HG03565 (cell line): ENCODE measurements at regions not wholly inside any gene's neighbourhood (a gene's known extent, or its start where the extent isn't known, plus 50 kb on each side); places are given as distances from the start of the nearest gene placed in this dataset.
"Not testable (repeated sequence)": the region's sequence is repeated elsewhere in the genome, so short reads cannot be mapped to it uniquely, and the experiment has no call there.

Experiments
- ATAC-seq: cut with Tn5 transposase; IDR thresholded peaks from one replicate; pipeline ENCODE4 v1.9.1; 2021; ENCODE audit warnings: mild to moderate bottlenecking, moderate library complexity; ENCODE audit not compliant: unreplicated experiment

DNA sequence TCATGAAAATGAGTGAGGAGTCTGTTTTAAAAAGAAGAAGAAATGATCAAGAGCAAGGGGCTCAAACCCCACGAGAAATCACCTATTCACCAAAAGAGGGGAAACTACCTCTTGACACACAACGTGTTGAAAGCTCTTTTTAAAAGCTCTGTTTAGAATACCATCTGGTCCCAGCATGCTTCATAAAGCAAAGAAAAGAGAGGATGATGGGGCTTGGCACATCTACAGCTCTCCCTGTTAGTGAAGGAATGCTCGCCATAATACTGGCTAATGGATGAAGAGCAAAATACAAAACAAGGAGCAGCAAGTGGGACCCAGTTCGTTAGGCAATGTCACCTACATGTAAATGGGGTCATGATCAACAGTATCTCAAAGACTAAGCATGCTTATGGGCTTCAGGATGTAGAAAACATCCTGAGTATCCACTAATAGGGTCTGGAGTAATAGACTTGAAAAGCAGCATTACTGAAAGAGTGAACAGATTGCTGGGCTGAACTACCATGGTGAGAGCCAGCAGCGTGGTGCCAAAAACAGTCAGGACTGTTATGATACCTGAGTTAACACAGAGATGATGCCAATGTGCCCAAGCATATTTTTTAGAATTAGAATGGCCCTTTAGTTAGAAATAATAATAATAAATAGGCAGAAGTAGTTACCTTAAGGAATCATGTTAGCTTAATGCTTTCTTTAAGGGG lies 159.7 kb upstream of the POU1F1 start:
- no peak for ATAC-seq

DNA sequence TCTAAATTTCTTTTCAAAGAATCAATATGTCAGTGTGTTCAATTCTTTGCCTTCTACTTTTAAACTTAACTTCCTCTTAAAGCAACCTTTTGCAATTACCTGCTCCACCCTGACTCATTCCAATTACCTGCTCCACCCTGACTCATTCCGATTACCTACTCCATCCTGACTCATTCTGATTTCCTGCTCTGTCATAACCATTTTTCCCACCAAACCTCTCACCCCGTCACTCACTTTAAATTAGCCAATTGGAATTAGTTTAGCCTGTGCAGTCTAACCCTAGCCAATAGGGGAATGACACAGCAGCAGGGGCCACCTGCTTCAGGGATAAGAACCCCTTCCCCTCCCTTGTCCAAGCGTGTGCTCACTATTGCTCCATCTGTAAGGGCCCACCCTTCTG lies 157.1 kb upstream of the POU1F1 start:
- not testable (repeated sequence) for ATAC-seq

GRCh38 chr3:87426918-87427317 lies 150.5 kb upstream of the POU1F1 start:
- no peak for ATAC-seq

GRCh38 chr3:87425056-87425455 lies 148.7 kb upstream of the POU1F1 start:
- no peak for ATAC-seq

GRCh38 chr3:87423336-87423735 lies 147.0 kb upstream of the POU1F1 start:
- ATAC-seq, result no peak

DNA sequence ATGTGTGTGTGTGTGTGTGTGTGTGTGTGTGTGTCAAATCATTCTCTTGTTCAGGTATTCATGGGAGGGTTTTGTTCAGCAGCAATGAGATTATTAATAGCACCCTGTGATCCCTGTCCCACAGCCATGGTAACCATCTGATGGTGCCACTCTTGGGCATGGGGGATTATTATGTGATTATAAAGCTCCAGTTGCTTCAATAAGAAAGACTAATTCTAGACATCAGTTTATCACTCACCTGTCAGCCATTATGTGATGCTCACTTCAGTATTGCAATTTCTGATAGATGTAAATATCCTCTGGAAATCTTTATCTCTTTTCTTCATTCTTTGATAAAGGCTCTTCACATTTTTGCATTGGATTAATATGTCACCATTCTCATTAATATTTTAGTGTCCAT lies 145.9 kb upstream of the POU1F1 start:
- ATAC-seq, result no peak

DNA sequence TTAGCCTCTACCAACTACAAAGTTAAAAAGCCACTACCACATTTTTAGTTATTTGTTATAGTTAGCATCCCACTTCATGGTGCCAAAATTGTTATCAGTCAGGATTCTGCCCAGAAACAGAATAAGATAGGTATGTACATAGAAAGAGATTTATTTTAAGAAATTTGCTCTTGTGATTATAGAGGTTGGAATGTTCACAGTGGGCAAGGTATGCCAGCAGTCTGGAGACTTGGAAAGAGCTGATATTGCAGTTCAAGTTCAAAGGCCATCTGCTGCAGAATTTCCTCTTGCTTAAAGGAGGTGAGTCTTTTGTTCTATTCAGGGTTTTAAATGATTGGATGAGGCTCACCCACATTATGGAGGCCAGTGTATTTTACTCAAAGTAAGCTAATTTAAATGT lies 143.8 kb upstream of the POU1F1 start:
- ATAC-seq, result no peak

DNA sequence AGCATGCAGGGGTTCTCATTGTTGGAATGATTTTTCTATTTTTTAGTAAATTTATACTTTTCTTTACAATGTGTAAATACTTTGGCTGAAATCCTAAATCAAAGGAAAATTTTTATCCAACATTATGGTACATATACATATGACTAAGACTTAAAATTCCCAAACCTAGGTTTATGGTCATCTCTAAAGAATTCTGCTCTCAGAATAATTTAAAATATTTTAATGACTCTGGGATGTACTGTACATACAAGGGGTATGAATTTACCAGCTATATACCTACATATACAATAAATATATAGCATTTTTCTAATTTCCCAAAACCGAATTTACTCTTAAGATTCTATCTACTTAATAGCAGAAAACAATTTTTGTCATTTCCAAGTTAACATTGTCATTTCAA lies 137.9 kb upstream of the POU1F1 start:
- no peak for ATAC-seq

GRCh38 chr3:87413814-87414213 lies 137.4 kb upstream of the POU1F1 start:
- no peak for ATAC-seq

DNA sequence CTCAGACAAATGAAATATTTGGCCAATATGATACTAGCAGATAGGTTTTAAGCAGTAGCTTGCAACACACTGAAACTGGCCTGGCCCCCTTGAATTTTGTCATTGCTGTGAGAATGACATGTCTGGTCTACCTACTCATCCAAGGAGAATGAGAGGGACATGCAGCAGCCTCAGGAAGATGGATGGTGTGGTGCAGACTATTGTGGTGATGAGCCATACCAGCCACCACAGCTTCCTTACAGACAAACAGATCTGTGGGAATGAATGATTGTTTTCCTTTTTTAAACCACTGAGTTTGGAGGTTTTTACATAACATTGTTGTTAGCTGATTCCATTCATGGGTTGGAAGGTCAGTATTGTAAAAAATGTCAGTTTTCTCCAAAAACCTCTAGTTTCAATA lies 133.7 kb upstream of the POU1F1 start:
- no peak for ATAC-seq

DNA sequence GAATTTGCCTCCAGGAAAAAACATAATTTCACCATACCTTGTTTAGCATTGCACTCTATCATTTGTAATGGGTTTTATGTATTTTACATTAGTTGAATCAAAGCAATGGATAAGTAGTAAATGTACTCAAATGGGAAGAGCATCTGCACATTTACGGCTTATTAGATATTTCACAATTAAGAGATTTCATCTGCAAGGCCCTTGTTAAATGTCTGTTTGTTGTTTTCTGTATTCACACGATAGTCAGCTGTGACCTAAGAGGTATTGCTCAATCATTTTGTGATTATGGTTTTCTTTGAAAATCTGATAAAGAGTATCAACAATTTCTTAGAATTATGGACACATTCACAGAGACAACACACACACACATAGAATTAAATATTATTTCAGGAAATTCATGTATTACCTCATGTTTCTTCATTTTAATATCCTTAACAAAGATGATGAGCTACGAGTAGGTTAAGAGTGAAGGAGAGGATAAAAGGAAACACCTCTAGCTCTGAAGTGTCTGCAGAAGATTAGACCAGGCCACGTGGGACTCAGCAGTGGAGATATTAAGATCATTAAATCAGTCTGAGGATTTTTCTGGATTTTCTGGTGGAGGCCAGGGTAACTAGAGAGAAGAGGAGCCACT lies 121.9 kb upstream of the POU1F1 start:
- ATAC-seq, result no peak

DNA sequence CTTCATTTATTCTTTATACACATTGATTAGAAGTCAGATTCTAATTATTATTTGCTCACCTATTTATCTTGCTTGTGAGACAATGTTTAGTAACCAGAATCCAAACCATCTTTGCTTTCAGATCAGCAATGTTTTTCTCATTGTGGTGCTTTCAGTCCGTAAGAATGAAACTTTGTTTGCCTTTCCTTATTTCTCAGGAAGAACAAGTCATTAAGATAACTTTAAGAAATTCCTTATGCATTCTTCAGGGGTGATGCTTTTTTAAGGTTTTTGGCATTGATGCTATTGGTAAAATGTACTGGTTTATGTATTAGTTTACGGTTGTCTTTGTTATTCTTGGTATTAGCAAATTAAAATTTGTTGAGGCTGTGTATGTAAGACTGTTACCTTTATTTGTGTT lies 120.8 kb upstream of the POU1F1 start:
- ATAC-seq, result no peak

DNA sequence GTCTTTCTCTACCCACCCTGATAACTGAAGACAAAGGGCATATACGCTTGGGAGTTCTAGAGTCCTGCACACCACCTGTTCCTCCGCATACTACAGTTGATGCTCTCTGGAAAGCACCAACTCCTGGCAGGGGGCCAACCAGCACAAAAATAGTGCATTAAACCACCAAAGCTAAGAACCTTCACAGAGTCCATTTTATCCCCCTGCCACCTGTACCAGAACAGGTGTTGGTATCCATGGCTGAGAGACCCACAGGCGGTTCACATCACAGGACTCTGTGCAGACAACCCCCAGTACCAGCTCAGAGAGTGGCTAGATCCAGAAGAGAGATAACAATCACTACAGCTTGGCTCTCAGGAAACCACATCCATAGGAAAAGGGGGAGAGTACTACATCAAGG lies 114.4 kb upstream of the POU1F1 start:
- ATAC-seq, result no peak

DNA sequence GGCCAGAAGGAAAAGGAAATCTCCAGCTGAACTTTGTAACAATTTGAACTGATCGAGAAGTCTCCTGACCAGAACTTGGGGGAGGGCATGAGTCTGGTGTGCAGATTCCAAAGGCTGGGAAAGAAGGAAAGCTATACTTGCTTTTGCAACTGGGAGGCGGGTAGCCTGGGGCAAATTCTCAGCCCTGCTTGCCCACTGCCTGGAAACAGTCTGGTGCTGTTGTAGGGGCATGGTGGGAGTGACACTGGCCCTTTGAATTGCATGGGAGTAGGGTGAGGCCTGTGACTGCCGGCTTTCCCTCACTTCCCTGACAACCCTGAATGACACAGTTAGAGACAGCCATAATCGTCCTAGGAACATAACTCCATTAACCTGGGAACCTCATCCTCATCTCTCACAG lies 114.0 kb upstream of the POU1F1 start:
- no peak for ATAC-seq

DNA sequence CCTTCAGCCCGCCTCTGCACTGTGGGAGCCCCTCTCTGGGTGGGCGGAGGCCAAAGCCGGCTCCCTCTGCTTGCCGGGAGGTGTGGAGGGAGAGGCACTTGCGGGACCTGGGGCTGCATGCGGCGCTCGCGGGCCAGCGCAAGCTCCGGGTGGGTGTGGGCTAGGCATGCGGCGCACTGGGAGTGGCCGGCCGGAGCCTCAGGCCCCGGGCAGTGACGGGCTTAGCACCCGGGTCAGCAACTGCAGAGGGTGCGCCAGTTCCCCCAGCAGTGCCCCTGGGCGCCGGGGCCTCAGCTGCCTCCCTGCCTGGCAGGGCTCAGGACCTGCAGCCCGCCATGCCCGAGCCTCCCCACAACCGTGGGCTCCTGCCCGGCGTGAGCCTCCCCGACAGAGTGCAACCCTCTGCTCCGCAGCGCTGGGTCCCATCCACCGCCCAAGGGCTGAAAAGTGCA lies 98.9 kb upstream of the POU1F1 start:
- ATAC-seq, result no peak

GRCh38 chr3:87370007-87370406 lies 93.6 kb upstream of the POU1F1 start:
- no peak for ATAC-seq

DNA sequence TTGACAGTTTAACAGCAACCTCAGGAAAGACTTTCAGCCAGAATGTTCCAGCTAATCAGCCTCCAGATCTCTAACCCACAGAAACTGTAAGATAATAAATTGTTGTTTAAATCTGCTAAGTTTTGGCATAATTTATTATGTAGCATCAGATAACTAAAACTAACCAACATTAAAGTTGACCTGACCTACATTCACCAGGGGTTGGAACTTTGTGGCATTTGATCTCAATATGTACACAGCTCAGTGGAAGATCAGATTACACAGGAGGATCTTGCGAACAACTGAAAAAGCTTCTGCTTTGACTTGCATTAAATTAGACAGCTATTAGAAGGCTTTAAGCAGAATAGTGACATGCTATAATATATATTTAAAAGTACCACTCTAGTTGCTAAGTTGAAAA lies 91.4 kb upstream of the POU1F1 start:
- no peak for ATAC-seq

- ATAC-seq, result no peak
Observed at GRCh38 chr3:87363721-87364120, 87.3 kb upstream of the POU1F1 start.

DNA sequence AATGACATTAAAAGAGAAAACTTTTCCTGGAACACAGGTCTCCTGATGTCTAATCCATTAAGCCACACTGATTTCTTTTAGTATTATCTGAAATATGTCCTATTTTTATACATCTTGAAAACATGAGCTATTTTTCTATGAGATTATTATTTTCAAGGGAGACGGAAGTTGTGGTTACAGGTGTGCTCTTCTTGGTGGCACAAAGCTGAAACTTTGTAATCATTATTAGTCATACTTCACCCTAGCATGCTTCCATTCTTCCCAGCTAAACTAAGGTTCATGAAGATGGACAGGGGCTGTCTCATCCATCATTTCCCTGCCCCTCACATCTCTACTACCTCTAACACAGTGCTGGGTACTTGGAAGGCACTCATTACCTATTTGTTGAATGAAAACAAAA lies 85.6 kb upstream of the POU1F1 start:
- ATAC-seq, result no peak

DNA sequence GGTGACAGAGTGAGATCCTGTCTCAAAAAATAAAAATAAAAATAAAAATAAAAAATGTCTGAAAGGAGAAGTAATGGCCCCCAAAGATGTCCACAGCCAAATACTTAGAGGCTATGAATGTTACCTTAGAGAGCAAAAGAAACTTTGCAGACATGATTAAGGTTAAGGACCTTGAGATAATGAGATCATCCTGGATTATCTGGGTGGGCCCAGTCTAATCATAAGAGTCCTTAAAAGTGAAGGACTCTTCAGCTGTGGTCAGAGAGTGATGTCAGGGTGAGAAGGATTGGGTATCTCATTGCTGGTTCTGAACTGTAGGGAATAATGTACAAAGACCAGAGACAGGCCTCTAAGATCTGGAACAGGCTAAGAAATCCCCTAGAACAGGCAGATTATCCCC lies 84.9 kb upstream of the POU1F1 start:
- no peak for ATAC-seq

- no peak for ATAC-seq
Observed at GRCh38 chr3:87359826-87360225, 83.4 kb upstream of the POU1F1 start.

GRCh38 chr3:87359025-87359424 lies 82.6 kb upstream of the POU1F1 start:
- no peak for ATAC-seq

DNA sequence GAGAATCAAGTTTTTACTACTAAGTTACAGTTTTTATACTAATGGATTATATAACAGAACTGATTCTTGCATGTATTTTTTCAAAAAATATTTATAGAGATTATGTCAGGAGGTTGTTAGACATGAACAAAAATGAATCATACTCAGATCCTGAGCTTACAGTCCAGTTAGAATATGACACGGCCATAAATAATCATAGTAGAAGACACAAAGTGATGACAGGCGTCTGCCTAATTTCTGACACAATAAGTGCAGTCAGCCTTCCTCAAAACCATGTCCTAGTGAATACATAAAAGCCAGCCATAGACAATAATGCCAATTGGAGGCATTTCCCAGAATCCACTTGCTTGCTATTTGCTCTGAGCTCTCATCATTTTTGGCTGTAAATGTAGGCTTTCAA lies 81.7 kb upstream of the POU1F1 start:
- ATAC-seq, result no peak
